HepG2 (cell line): ENCODE measurements at regions not wholly inside any gene's neighbourhood (a gene's known extent, or its start where the extent isn't known, plus 50 kb on each side); places are given as distances from the start of the nearest gene placed in this dataset.

Experiments used
- ATAC-seq: fragments of 200-7000 bp; cut with Tn5 transposase; 3 replicates; pipeline ENCODE4 v1.9.1; 2020; ENCODE audit warnings: mild to moderate bottlenecking, moderate library complexity
- BruUV-seq: library from RNA; stranded (reverse); fragments of 400-500 nt; replicated peaks from 2 replicates; lab custom pipeline; 2021; lab: Mats Ljungman, UMichigan
- CTCF ChIA-PET: fragments of 300-600 bp; formaldehyde crosslinking; extraction: SDS; loops from one replicate; lab custom pipeline; 2021; ENCODE audit warnings: low total read pairs, inconsistent platforms, low intra/inter-chr PET ratio; lab: Yijun Ruan, JAX
- POLR2A ChIA-PET: fragments of 350-600 bp; sonication (Branson Sonifier 250); formaldehyde crosslinking; loops from one replicate; lab custom pipeline; 2020; ENCODE audit warnings: antibody characterized with exemption, inconsistent platforms; lab: Yijun Ruan, JAX
- DNase-seq: peaks from one replicate; pipeline ENCODE4 v3.0.0-alpha.2; 2015; ENCODE audit warnings: low spot score
- FAIRE-seq: peaks from 3 replicates; lab custom pipeline; 2011; peaks lifted over from hg19 to GRCh38; lab: Jason Lieb, UNC
- H2AFZ ChIP-seq: one replicate; pipeline ENCODE4 v1.6.1; 2011; ENCODE audit warnings: low read length, inconsistent platforms
- H3K27ac ChIP-seq: fragments of 300-600 bp; 3 replicates; pipeline ENCODE4 v1.8.0; 2011; ENCODE audit warnings: mixed run types, mild to moderate bottlenecking, mixed read lengths, low read length, inconsistent platforms; ENCODE audit not compliant: insufficient read depth; ENCODE audit errors: extremely low read length
- H3K27me3 ChIP-seq, 2 experiments: fragments of 200-600 bp in 1 of 2; 2 replicates in 1 of 2; 3 replicates in 1 of 2; pipeline versions ENCODE4 v1.6.0 to v1.8.0; 2011; ENCODE audit warnings: low read length in 2 of 2, mild to moderate bottlenecking in 2 of 2, moderate library complexity in 2 of 2, inconsistent platforms in 1 of 2; ENCODE audit not compliant: insufficient read depth in 2 of 2, control insufficient read depth in 1 of 2
- H3K36me3 ChIP-seq, 2 experiments: fragments of 200-600 bp in 1 of 2; replicated peaks in 1 of 2; 2 replicates in 1 of 2; 3 replicates in 1 of 2; pipeline versions ENCODE4 v1.5.1 to v1.8.0; 2011; ENCODE audit warnings: low read length in 2 of 2, inconsistent platforms in 1 of 2; ENCODE audit not compliant: insufficient read depth in 2 of 2, control insufficient read depth in 1 of 2
- H3K4me1 ChIP-seq: 2 replicates; pipeline ENCODE4 v1.5.1; 2012; ENCODE audit warnings: low read length, inconsistent platforms; ENCODE audit not compliant: insufficient read depth
- H3K4me2 ChIP-seq: 2 replicates; pipeline ENCODE4 v1.6.0; 2011; ENCODE audit warnings: low read depth, low read length, inconsistent platforms
- H3K4me3 ChIP-seq, 3 experiments: fragments of 200-600 bp in 1 of 3; sonication (generic), shearing (Covaris generic) in 1 of 3; replicated peaks in 1 of 3; 2 replicates each; pipeline ENCODE4 v1.5.1; 2011 to 2016; ENCODE audit warnings: low read length in 3 of 3, inconsistent platforms in 2 of 3, low read depth in 2 of 3, mild to moderate bottlenecking in 2 of 3, control low read depth in 1 of 3, mixed read lengths in 1 of 3; ENCODE audit not compliant: insufficient read depth in 1 of 3
- H3K79me2 ChIP-seq: one replicate; pipeline ENCODE4 v1.6.1; 2011; ENCODE audit warnings: low read length, inconsistent platforms; ENCODE audit not compliant: insufficient read depth
- H3K9ac ChIP-seq: 2 replicates; pipeline ENCODE4 v1.6.0; 2011; ENCODE audit warnings: mild to moderate bottlenecking, low read depth, low read length, inconsistent platforms; ENCODE audit not compliant: insufficient read depth
- H3K9me3 ChIP-seq: 2 replicates; pipeline ENCODE4 v1.5.1; 2012; ENCODE audit warnings: mild to moderate bottlenecking, low read length
- H4K20me1 ChIP-seq: 2 replicates; pipeline ENCODE4 v1.6.0; 2011; ENCODE audit warnings: inconsistent platforms, mild to moderate bottlenecking, low read length, moderate library complexity; ENCODE audit not compliant: insufficient read depth
- AHDC1 ChIP-seq: sonication (generic); formaldehyde crosslinking; IDR thresholded peaks from 2 replicates; pipeline ENCODE4 v1.5.1; 2020; ENCODE audit warnings: mild to moderate bottlenecking, missing genetic modification reagents, borderline replicate concordance
- ARHGAP35 ChIP-seq: sonication (generic); formaldehyde crosslinking; IDR thresholded peaks from 2 replicates; pipeline ENCODE4 v1.9.0; 2022; ENCODE audit warnings: mild to moderate bottlenecking, inconsistent platforms, moderate library complexity, missing genetic modification reagents, borderline replicate concordance
- MAZ ChIP-seq, 2 experiments: sonication (generic) in 1 of 2; formaldehyde crosslinking in 1 of 2; IDR thresholded peaks; 2 replicates each; pipeline versions ENCODE4 v1.5.0 to v1.6.1; 2012 to 2020; ENCODE audit warnings: low read depth in 2 of 2, mild to moderate bottlenecking in 2 of 2, borderline replicate concordance in 1 of 2, improper control_type of control experiment in 1 of 2, low read length in 1 of 2, missing genetic modification reagents in 1 of 2, moderate library complexity in 1 of 2
- NRL ChIP-seq: sonication (generic); formaldehyde crosslinking; IDR thresholded peaks from 2 replicates; pipeline ENCODE4 v1.5.0; 2020; ENCODE audit warnings: missing genetic modification reagents, mild to moderate bottlenecking, moderate library complexity, borderline replicate concordance
- ZNF253 ChIP-seq: sonication (generic); formaldehyde crosslinking; IDR thresholded peaks from 2 replicates; pipeline ENCODE4 v1.8.0; 2022; ENCODE audit warnings: mild to moderate bottlenecking, missing genetic modification reagents, borderline replicate concordance
- ZNF274 ChIP-seq: sonication (generic); formaldehyde crosslinking; IDR thresholded peaks from 2 replicates; pipeline ENCODE4 v1.5.1; 2020; ENCODE audit warnings: mild to moderate bottlenecking, missing genetic modification reagents
- ZNF549 ChIP-seq: sonication (generic); formaldehyde crosslinking; IDR thresholded peaks from 2 replicates; pipeline ENCODE4 v1.5.0; 2020; ENCODE audit warnings: missing genetic modification reagents
- ZNF629 ChIP-seq: sonication (generic); formaldehyde crosslinking; conservative IDR thresholded peaks from 2 replicates; pipeline ENCODE4 v1.5.0; 2020; ENCODE audit warnings: missing genetic modification reagents
- WGBS: methylation state at CpG from one replicate; pipeline ENCODE4 v1.1.6; 2017; ENCODE audit warnings: low lambda C conversion rate; 5-methylcytosine and 5-hydroxymethylcytosine counted together
- in situ Hi-C: cut with HindIII; loops from 2 replicates; pipeline ENCODE4 v1.10.0; 2017; ENCODE audit warnings: low pct_unique_long_range_greater_than_20kb; ENCODE audit not compliant: extremely low pct_ligation_motif_present
- intact Hi-C: fragments of 100-400 bp; cut with micrococcal nuclease; formaldehyde crosslinking; loops from one replicate; pipeline ENCODE4 v1.10.0; 2022; ENCODE audit not compliant: unreplicated experiment

DNA sequence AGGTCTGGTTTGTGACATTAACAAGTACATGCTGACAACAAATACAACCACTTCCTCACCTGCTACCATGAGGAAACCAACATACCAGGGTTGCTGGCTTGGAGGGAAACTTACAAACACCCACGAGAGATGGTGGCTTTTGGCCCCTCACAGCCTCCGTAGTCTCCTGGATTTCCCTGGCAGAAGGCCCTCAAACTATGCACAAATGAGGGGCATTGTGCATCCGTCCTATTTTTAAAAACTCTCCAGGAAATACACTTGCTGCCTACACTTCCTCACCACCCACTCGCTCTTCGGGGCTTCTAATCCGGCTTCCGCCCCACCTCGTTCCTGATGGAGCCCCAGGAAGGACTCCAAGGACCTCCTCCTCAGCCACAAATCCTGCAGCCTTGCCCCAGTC lies 355.0 kb upstream of the GATB start:
- TF ChIP-seq NRL (CRISPR knock-in tag) (no peak), ZNF253 (CRISPR knock-in tag) (no peak), MAZ (IDR thresholded peaks at IDR 0.05; ENCODE audit: borderline replicate concordance, low read depth, low read length) (no peak), MAZ (CRISPR knock-in tag; IDR thresholded peaks at IDR 0.05; ENCODE audit: low read depth) (no peak), ZNF629 (CRISPR knock-in tag) (no peak), ZNF274 (CRISPR knock-in tag) (no peak), AHDC1 (no peak), ZNF549 (CRISPR knock-in tag) (no peak), ARHGAP35 (CRISPR knock-in tag) (no peak)
- WGBS: 13% methylated on average over 8 of the region's 8 CpGs
- BruUV-seq: no TSS peak
- POLR2A ChIA-PET: no interaction called here
- intact Hi-C loops: no loop called here
- Histone ChIP-seq H3K4me3 (no peak overlapping the region), H2AFZ (no peak overlapping the region), H3K79me2 (no peaks in the 10 kb centered on the region), H3K9me3 (no peaks in the 10 kb centered on the region), H3K27ac (no peak overlapping the region), H3K4me1 (no peaks in the 10 kb centered on the region), H3K4me2 (no peak overlapping the region), H3K9ac (no peak overlapping the region), H4K20me1 (no peaks in the 10 kb centered on the region), H3K36me3 (no peaks in the 10 kb centered on the region), H3K27me3 (peaks cover 1 to 24% of the 10 kb centered on the region in 2 experiments; a peak in 4 of 5 replicates)
- FAIRE-seq: no peak
- CTCF ChIA-PET: no interaction called here
- no peak for ATAC-seq
- in situ Hi-C loops: no loop called here
- no peak for DNase-seq
